ENCODE measurements at regions not wholly inside any gene's neighbourhood (a gene's known extent, or its start where the extent isn't known, plus 50 kb on each side); places are given as distances from the start of the nearest gene placed in this dataset.
A peak's percentile ranks its signal among the peaks of the same experiment; 100 is the strongest.
"Not testable (repeated sequence)": the region's sequence is repeated elsewhere in the genome, so short reads cannot be mapped to it uniquely, and the experiment has no call there.

DNA sequence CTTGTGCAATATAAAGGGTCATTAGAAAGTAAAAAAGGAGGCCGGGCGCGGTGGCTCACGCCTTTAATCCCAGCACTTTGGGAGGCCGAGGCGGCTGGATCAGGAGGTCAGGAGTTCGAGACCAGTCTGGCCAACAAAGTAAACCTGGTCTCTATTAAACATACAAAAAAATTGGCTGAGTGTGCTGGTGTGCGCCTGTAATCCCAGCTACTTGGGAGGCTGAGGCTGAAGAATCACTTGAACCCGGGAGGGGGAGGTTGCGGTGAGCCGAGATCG lies 102.8 kb upstream of the TMPRSS2 start:
- not testable (repeated sequence) for DNase-seq (ENCODE audit: low spot score)

DNA sequence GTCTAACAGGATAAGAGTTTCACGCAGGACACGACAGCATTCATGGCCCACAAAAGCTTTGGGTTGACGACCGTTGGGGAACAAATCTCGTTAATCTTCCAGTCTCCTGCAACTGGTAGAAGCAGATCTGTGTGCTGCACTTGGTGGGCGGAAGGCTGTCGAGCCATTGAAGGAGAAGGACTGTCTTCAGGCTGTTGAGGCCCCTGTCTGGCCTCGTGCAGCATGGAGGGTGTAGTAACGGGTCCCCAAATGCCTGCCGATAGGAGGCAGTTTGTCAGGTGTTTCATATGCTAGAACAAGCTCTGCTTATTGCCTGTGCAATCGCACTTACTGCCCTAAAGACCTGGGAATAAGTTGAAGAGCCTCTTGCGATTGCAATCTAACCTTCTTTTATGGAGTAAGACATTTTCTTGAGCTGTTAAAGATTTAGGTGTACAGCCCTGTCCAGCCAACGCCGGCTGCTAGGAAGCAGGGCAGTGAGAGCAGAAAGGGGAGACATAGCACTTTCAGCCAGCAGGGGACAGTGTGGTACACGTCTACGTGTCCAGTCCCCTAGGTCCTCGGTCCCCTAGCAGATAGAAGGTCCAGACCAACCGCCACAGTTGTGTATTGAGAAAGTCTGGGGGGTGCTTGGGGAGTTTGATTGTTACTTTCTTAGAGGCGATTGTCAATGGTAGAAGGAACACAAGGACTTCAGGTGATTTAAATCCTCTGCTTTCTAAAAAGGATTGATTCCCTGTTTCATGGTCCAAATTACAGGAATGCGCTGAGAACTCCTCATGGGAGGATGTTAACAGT lies 102.3 kb upstream of the TMPRSS2 start:
- peak; percentile 79 for DNase-seq (ENCODE audit: low spot score)

DNA sequence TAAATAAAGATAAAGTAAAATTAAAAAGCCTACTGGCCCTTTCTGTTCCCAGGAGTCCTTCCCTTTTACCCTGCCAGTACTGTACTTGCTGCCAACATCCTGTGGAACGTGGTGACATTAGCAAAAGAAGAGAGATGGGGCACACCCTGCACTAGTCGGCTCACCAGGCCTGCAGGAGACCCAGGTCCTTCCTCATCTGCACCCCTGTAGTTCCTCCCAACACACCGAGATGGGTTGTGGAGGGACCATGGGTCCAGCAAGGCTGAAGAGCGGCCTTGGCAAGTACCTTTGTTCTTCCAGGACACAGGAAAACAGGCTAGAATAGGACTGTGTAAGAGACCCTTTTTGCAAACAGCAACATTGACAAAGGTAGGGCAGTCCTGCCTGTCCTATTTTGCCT lies 98.7 kb upstream of the TMPRSS2 start:
- no peak for DNase-seq (ENCODE audit: low spot score)

DNA sequence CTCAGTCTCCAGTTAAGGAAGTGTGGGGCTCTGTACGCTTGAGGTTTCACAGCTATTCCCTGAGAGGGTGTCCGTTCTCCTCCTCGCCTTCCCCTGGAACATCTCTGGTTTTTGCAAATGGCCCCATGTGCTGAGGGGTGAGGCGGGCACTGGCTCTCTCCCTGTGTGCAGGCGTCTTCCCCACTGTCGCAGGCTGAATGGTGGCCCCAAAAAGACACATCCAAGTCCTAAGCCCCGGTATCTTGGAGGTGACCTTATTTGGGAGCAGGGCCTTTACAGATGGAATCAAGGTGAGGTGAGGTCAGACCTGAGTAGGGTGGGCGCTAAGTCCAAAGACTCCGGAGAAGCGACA lies 98.0 kb upstream of the TMPRSS2 start:
- no peak for DNase-seq (ENCODE audit: low spot score)

DNA sequence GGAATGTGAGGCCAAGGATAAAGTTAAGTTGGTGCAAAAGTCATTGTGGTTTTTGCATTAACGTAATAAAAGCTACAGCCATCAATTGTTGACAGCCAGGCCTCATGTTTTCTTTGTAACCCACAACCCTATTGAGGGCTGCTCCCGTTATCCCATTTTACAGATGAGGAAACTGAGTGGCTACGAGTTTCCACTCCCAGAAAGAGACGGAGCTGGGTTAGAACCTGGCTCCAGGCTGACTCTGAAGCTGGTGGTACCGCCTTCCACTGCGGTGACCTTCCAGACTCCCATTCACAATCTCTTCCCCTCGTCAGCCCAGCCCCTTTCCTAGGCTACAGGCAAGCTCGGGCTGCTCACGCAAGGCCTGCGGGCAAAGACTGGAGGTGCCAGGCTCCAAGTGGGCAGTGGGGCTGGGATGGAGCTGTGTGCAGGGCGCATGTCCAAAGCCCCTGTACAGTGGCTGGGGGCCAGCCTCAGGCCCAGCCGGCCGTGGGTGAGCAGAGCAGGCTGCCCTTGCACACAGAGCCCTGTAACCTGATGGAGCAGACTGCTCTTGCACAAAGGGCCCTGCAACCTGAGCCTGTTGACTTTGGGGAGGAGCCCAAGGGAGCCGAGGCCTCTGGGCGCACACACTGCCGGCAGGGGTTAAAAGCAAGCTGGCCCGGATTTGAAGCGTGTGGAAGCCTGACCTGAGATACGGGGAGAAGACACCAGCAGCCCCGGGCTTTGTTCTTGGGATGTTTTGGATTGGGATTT lies 97.4 kb upstream of the TMPRSS2 start:
- DNase-seq (ENCODE audit: low spot score), result peak; percentile 61

DNA sequence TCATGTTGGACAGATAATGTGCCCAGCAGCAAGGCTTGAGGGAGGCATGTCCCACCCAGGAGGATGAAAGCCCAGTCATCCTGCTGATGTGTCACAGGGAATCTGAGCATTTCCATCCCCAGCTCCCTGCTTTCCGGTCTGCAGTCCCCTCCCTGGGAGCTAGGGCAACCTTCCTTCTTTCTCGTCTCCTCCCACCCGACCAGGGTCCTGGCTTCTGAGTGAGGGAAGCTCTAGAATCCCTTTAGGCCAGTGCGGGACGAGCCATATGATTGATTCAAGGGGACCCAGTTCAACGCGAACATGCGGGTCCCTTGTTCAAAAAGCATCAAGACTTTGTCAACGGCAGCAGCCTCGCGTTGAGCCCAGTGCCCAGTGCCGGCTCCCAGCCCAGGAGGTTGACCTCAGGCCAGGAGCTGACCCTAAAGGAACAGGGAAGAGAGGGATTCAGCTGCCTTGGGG lies 96.7 kb upstream of the TMPRSS2 start:
- peak; percentile 63 for DNase-seq (ENCODE audit: low spot score)

DNA sequence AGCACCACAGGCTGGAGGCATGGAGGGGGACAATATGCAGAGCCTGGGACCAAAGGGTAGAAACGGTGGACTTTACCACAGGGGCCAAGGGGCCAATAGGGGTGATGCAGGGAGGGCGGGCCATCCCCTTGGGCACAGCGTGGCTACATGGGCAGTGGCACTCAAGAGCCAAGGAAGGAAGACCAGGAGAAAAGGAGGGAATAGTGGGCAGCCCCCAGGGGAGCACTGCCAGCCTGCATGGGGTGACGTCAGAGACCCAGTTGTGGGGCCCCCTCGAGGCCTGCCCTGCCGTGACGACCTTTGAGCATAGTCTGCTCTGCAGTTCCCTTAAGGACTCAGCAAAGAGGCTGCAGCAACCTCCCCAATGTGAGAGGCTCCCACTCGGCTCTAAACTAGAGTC lies 95.5 kb upstream of the TMPRSS2 start:
- no peak for DNase-seq (ENCODE audit: low spot score)

DNA sequence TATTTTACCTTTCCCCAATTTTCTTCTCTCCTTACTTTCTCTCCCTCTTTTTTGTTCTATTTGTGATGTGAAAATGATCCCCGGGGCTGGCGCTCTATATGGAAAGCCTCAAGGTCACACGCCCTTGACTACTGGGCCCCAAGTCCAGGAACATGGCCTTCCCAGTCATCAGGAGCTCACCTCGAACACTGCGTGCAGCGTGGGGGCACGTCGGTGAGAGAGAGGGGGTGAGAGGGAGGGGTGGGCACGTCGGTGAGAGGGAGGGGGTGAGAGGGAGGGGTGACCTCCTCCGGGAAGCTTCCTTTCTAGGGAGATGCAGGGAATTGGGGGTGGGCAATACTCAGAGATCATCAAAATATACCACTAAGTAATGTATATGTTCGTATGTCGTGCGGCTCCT lies 94.6 kb upstream of the TMPRSS2 start:
- DNase-seq (ENCODE audit: low spot score), result no peak

DNA sequence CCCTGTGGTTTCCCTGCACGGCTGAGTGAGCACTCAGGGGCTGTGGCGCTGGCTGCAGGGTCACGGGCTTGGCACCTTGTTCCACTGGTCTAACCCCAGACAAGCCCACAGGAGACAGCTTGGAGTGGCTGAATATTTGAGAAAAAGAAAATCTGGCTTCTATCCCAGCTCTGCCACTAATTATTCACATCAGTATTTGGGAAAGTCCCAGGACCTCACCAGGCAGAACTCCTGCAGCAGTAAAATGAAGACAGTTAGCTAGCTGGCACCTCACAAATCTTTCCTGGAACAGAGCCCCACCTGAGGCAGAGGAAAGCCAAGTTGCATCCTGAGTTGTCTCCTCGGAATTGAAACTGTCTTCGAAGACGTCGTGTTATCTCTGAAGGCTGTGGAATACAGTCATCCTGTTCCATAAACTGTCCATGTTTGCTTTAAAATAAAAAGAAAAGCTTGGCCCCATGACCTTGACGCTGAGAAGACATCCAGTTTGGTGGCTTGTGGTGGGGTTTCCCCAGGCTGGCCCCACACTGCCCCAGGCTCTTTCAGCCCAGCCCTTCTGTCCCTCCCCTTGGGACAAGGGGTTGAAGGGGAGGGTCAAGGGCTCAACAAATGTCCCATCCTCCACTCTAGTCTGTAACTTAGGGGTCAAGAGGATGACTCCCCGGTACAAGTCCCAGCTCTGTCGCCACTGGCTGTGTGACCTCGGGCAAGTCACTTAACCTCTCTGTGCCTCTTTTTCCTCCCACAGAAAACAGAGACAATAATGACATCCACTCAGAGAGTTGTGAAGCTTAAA lies 93.8 kb upstream of the TMPRSS2 start:
- DNase-seq (ENCODE audit: low spot score), result no peak

DNA sequence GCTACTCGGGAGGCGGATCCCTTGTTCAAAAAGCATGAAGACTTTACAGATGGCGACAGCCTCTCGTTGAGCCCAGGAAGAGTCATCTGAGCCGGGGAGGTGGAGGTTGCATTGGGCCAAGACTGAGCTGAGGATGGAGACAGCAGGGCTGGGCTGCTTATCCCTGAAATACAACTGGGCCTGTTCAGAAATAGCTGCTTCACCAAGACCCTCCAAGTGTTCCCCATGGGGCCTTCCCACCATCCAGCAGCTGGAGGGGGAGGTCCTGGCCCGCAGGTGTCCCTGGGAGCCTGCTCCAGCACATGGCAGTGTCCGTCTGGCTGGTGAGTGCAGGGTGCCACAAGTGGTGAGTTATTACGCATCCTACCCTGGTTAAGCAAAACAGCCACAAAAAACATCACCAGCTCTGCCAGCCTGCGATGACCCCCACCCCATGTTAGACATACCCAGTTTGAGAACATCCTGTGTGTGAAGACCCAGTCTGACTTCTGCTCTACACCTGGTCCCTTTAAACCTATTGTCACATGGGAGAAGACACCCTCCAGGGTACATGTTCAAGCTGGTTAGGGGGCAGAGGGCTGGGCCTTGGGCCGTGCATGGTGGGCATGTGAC lies 93.1 kb upstream of the TMPRSS2 start:
- no peak for DNase-seq (ENCODE audit: low spot score)

DNA sequence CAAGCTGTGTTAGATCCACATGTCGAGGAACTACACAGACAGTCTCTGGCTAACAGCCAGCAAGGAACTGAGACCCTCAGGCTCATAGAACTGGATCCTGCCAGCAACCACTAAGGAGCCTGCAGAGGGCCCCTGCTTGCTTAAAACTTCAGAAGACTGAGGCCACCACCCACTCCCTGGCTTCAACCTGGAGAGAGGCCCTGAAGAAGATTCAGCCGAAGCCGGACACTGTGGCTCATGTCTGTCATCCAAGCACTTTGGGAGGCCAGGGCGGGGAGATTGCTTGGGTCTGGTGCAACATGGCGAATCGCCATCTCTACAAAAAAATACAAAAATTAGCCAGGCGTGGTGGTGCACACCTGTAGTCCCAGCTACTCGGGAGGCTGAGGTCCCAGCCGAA lies 92.6 kb upstream of the TMPRSS2 start:
- no peak for DNase-seq (ENCODE audit: low spot score)

DNA sequence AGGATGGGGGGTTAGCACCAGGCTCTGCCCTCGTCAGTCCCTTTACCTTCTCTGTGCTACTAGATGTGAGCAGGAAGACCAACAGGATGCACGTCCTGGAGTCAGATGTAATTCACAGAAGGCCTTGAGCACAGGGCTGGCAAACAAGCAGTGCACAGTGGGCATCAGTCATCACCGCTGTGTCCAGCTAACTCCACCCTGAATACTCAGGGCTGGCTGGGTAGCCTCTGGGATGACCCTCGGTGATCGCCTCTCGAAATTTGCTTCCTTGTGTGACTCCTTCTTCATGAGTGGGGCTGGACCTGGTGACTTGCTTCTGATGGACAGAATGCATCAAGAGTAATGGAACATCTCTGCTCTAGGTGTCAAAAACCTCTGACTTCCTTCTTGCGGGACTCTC lies 92.2 kb upstream of the TMPRSS2 start:
- DNase-seq (ENCODE audit: low spot score), result no peak

DNA sequence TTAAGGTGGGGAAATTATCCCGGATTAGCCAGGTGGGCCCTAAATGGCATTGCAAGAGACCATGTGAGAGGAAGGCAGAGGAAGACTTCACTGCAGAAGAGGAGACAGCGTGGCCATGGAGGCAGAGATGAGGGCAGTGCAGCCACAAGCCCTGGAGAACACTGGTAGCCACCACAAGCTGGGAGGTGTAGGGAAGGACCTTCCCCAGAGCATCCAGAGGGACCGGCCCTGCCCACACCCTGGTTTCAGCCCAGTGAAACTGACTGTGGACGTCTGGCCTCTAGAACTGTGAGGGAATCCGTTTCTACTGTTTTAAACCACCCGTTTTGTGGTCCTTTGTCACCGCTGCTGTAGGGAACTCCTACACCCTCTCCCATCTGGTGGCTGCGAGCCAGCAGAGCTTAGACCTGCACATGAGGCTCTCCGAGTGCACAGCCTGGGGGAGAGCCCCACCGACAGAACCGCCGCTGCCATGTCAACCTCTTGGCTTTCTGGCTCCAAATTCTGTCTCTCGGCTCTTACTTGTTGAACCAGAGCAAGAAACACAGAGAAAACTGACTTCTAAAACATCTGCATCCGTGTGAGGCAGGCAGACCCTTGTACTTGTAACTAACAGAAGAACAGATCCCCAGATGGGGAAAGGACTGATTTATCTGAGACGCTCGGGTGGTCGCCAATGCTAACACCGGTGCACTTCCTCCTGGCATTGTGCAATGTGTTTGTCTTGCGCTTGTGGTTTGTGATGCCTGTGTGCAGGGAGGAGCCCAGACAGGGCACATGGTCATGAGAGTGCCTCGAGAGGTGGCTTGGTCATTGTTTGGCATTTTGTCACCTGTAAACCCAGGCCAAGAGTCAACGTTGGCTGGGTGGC lies 90.8 kb upstream of the TMPRSS2 start:
- DNase-seq (ENCODE audit: low spot score), result no peak

DNA sequence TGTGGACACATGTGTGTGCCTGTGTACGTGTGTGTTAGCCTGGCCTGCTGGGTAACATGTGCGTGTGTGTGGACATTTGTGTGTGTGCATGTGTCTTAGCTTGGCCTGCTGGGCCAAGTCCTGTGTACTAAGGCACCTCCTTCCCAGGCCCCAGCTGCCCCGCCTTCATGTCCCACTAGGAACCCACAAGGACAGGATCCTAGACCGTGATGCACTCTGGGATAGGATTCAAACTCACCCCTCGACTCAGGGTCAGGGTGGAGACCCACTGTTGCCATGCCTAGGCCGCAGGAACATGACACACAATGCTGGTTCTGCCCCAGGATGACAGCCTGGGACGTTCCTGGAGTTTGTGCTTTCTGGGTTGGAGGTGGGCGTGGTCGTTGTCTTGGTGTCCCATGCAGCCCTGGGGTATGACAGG lies 89.9 kb upstream of the TMPRSS2 start:
- DNase-seq (ENCODE audit: low spot score), result no peak

DNA sequence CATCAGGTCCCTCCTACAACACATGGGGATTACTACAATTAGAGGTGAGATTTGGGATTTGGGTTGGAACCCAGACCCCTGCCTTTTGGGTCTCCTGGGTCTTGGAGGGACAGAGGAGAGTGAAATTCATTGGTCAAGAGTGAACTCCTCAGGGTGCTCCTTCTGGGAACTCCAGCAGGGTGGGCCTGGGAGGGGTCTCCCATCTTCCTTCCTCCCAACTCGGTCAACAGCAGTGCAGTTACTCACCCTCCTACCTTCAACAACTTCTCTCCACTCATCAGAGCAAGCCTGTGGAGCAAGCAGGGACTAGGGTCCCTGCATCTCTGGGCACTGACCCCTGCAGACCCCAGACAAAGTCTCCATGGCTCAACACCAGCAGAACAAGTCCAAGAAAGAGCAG lies 89.3 kb upstream of the TMPRSS2 start:
- no peak for DNase-seq (ENCODE audit: low spot score)

DNA sequence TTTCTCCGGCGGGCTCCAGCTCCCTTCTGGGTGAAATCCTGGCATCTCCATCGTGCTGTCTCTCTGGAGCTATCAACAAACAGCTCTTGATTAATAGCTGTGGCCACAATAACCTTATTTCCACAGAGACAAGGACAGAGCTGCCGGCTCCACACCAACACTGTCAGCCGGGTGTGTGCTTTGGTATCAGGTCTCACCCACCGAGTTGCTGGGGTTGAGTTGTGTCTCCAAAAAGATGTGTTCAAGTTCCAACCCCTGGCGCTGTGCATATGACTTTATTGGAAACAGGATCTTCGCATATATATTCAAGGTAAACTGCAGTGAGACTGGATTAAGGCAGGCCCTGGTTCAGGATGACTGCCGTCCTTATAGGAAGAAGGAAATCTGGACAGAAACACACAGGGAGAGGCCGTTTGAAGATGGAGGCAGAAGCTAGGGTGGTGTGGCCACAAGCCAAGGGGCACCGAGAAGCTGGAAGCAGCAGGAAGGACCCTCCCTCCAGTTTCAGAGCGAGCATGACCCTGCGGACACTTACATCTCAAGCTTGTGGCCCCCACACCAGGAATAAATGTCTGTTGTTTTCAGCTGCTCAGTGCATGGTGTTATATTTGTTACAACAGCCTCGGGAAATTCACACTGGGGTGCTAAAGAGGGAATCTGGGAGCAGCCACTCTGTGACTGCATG lies 88.4 kb upstream of the TMPRSS2 start:
- no peak for DNase-seq (ENCODE audit: low spot score)

DNA sequence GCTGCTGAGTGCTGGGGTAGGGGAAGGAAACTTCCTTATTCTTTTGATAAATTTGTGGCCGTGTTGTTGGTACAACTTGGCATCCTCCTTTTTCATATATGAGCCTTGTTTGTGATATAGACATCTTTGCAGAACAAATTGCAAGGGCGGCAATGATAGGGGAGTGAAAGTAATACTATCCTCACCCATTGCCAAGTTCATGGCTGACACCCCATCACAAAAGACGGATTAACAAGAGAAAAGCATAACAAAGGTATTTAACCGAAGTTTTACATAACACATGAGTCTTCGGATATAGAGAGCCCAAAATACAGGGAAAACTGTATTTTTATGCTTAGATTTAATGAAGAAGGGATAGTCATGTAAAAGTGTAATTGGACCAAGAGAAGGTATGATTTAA lies 86.3 kb upstream of the TMPRSS2 start:
- DNase-seq (ENCODE audit: low spot score), result no peak

DNA sequence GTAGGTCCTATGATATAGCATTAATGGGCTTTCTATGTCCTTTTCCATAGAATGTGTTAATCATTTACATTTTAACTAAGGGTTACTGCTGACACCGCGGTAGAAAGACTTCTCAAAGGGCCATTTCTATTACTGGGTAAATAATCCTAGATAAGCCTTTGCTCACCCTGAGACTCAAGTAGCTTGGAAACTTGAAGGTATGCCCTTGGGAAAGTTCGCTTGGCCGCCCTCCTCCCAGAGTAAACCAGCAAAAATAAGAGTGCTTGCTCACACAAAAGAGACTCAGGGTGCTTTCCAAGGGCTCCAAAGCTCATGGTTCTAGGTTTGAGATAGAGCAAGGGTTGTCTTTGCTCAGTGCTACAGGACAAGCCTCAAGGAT lies 85.8 kb upstream of the TMPRSS2 start:
- no peak for DNase-seq (ENCODE audit: low spot score)

DNA sequence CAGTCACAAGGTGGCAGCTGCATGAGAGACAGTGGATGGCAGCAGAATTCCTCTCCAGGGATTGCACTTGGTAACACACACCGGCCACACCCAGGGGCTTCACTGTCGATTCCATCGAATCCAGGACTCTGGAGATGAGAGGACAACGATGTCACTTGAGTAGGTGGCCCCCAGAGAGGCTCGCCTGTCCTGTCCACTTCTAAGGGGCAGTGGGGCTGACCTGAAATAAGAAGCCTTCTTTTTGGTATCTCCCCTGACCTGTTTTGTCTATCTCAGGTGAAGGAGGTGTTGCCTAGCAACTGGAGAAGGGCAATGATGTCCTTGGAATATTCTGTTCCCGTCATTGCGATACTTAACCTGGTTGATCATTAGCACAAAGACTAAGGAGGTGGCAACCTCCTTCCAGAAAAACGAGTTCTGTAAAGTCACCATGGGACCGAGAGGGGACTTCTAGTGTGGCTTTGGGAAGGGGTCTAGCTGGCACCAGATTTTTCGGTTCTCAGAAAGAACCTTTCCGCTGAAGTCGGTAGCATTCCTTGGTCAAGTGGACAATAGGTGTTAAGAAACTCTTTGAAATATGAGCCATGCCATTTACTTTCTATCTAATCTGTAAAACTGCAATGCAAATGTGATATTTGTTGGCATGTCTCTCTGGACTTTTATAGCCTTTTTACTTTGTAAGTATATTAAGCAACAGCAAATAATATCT lies 85.2 kb upstream of the TMPRSS2 start:
- no peak for DNase-seq (ENCODE audit: low spot score)

DNA sequence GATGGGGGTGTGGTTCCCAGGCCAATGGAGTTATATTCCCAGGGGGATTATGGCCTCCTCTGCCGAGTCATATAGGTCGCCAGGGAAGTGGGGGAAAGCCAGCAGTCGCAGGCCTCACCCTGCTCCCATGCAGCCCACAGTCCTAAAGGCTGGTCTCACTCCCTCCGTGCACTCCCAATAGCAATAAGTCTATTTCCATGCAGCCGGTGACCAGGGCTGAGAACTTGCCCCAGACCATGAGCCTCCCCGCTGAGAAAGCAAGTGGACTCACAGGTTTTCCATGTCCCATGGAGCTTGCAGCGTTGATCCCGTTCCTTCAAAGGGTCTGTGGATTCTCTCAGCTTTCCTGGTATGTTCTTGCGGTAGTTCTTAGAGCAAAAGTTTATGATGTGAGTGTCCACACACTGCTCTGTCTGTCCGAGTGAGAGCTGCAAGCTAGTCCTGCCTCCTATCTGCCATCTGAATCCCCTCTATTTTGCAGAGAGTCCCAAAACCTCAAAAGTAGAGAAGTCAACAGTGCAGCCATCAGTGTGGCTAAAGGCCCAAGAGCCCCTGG lies 81.7 kb upstream of the TMPRSS2 start:
- DNase-seq (ENCODE audit: low spot score), result no peak

Data from iPS-NIHi11 (cell line).